ENCODE measurements at regions not wholly inside any gene's neighbourhood (a gene's known extent, or its start where the extent isn't known, plus 50 kb on each side); places are given as distances from the start of the nearest gene placed in this dataset.

DNA sequence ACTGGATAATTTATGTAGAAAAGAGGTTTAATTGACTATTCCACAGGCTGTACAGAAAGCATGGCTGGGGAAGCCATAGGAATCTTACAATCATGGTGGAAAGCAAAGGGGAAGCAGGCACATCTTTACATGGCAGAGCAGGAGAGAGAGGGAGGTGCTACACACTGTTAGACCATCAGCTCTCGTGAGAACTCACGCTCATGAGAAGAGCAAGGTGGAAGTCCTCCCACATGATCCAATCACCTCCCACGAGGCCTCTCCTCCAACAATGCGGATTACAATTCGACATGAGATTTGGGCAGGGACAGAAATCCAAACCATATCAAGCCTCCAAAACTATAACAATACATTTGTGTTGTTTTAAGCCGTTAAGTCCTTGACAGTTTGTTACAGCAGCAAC is 257.1 kb upstream of the KCNG1 start:
- Mint-ChIP-seq H3K27me3 (ENCODE audit: low read depth) (peaks cover 23% of the 10 kb centered on the region), H3K36me3 (ENCODE audit: low read depth) (no peaks in the 10 kb centered on the region), H3K4me3 (no peak overlapping the region), H3K9me3 (peaks cover 11% of the 10 kb centered on the region), H3K4me1 (no peaks in the 10 kb centered on the region), H3K27ac (no peak overlapping the region)
- TF ChIP-seq, protein P1, sequence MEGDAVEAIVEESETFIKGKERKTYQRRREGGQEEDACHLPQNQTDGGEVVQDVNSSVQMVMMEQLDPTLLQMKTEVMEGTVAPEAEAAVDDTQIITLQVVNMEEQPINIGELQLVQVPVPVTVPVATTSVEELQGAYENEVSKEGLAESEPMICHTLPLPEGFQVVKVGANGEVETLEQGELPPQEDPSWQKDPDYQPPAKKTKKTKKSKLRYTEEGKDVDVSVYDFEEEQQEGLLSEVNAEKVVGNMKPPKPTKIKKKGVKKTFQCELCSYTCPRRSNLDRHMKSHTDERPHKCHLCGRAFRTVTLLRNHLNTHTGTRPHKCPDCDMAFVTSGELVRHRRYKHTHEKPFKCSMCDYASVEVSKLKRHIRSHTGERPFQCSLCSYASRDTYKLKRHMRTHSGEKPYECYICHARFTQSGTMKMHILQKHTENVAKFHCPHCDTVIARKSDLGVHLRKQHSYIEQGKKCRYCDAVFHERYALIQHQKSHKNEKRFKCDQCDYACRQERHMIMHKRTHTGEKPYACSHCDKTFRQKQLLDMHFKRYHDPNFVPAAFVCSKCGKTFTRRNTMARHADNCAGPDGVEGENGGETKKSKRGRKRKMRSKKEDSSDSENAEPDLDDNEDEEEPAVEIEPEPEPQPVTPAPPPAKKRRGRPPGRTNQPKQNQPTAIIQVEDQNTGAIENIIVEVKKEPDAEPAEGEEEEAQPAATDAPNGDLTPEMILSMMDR (IDR thresholded peaks at IDR 0.05; ENCODE audit: unreplicated experiment in 3 of 3) = no peak

DNA sequence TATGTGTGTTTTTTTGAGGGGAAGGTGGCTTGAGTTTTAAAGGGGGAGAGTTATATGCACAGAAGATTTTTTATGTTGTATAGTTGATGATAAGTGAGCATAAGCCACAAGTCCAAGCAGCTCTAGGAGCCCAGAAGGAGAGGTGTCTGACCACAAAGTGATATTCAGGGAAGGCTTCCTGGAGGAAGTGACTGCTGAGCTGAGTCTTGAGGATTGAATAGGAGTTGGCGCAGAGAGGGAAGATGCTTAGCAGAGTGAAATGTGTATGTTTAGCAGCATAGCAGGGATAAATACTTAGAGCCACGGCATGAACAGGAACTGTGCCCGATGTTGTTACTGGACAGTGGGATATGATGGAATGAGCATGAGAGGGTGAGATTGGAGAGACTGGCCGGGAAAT is 255.1 kb upstream of the KCNG1 start:
- Mint-ChIP-seq H3K9me3 (peaks cover 11% of the 10 kb centered on the region), H3K27ac (no peak overlapping the region), H3K4me1 (no peaks in the 10 kb centered on the region), H3K36me3 (ENCODE audit: low read depth) (no peaks in the 10 kb centered on the region), H3K27me3 (ENCODE audit: low read depth) (peaks cover 27% of the 10 kb centered on the region), H3K4me3 (no peak overlapping the region)
- TF ChIP-seq, protein P1 (IDR thresholded peaks at IDR 0.05; ENCODE audit: unreplicated experiment in 3 of 3) = no peak

DNA sequence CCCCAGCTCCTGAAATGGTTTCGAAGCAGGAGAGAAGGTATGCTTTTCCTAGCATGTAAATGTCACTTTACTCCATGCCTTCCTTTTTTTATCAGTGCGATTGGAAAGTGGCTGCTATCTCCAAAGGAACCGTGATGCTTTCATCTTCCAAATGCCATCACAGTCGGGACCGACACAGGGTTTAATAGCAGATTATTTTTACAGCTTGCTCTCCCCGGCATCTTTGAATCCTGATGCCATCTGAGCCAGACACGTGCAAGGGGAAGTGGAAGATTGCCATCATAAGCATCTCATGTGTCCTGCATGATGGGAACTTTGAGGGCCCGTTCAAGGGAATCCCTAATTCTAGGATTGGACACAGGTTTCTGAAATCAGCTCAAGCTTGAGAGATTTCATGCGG is 253.4 kb upstream of the KCNG1 start:
- Mint-ChIP-seq H3K9me3 (peaks cover 14% of the 10 kb centered on the region), H3K27me3 (ENCODE audit: low read depth) (peaks cover 30% of the 10 kb centered on the region), H3K27ac (no peak overlapping the region), H3K36me3 (ENCODE audit: low read depth) (no peaks in the 10 kb centered on the region), H3K4me1 (no peaks in the 10 kb centered on the region), H3K4me3 (no peak overlapping the region)
- TF ChIP-seq, protein P1 (IDR thresholded peaks at IDR 0.05; ENCODE audit: unreplicated experiment in 3 of 3) = no peak

DNA sequence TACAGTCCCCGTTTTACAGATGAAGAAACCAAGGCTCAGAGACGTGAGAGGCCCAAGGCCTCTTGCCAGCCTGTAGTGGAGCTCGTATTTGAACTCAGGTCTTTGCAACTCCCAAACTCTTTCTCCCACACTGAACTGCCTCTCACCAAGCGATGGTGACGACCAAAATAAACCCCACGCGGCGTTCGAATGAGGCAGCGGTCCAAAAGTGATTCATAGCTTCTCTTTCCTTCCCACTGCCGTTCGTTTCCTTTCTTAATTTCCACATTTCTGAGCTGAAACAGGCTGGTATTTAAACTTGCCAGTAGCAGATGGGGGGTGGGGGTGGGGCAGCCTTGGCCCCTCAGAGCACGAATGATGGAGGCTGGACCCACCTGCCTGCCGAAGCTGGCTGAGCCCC is 252.9 kb upstream of the KCNG1 start:
- no peak overlapping the region for H3K27ac Mint-ChIP-seq
- no peaks in the 10 kb centered on the region for H3K36me3 Mint-ChIP-seq (ENCODE audit: low read depth)
- H3K4me3 Mint-ChIP-seq = no peak overlapping the region
- H3K9me3 Mint-ChIP-seq = peaks cover 14% of the 10 kb centered on the region
- H3K27me3 Mint-ChIP-seq (ENCODE audit: low read depth) = peaks cover 33% of the 10 kb centered on the region
- TF ChIP-seq, protein P1 (IDR thresholded peaks at IDR 0.05; ENCODE audit: unreplicated experiment in 3 of 3) = no peak
- no peaks in the 10 kb centered on the region for H3K4me1 Mint-ChIP-seq

DNA sequence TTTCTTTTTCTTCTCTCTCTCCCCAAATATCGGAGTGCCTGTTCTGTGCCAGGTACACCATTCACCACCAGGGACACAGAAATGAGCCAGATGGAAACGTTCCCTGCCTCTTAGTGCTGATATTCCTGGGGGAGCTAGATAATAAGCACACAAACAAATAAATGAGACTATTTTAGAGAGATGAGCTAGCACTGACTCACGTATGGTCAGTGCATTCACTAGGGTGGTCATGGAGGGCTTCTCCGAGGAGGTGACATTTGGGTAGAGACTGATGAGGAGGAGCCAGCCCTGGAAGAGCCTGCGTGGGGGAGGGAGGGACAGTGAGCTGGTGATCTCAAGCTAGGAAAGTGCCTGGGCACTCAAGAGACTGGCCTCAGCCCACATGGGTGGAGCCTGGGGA is 252.3 kb upstream of the KCNG1 start:
- Mint-ChIP-seq H3K4me3 (no peak overlapping the region), H3K9me3 (peaks cover 15% of the 10 kb centered on the region), H3K27ac (no peak overlapping the region), H3K36me3 (ENCODE audit: low read depth) (no peaks in the 10 kb centered on the region), H3K27me3 (ENCODE audit: low read depth) (peaks cover 28% of the 10 kb centered on the region), H3K4me1 (no peaks in the 10 kb centered on the region)
- TF ChIP-seq, protein P1 (IDR thresholded peaks at IDR 0.05; ENCODE audit: unreplicated experiment in 3 of 3) = no peak

DNA sequence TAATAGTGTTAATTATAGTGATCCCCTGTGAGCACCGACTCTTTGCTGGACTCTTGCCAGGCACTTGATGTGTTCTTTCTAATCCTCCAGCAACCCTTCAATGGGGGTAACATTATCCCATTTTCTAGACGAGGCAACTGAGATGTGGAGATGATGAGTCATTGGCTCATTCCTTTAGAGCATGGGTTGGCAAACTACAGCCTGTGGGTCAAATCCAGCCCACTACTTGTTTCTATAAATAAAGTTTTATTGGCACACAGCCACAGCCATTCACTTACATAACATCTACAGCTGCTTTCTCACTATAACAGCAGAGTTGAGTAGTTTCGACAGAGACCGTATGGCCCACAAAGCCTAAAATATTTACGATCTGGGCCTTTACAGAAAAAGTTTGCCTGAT is 249.5 kb upstream of the KCNG1 start:
- Mint-ChIP-seq H3K36me3 (ENCODE audit: low read depth) (no peaks in the 10 kb centered on the region), H3K27me3 (ENCODE audit: low read depth) (peaks cover 28% of the 10 kb centered on the region), H3K27ac (no peak overlapping the region), H3K4me3 (no peak overlapping the region), H3K9me3 (peaks cover 12% of the 10 kb centered on the region), H3K4me1 (no peaks in the 10 kb centered on the region)
- TF ChIP-seq, protein P1 (IDR thresholded peaks at IDR 0.05; ENCODE audit: unreplicated experiment in 3 of 3) = no peak

All from nephron (organoid).